IPS DF 4.7 (cell line): ENCODE measurements at regions not wholly inside any gene's neighbourhood (a gene's known extent, or its start where the extent isn't known, plus 50 kb on each side); places are given as distances from the start of the nearest gene placed in this dataset.

ENCODE experiments used
- DNase-seq: peaks from one replicate; pipeline ENCODE4 v3.0.0-alpha.2; 2013; ENCODE audit warnings: low spot score; ENCODE audit errors: extremely low read depth

DNA sequence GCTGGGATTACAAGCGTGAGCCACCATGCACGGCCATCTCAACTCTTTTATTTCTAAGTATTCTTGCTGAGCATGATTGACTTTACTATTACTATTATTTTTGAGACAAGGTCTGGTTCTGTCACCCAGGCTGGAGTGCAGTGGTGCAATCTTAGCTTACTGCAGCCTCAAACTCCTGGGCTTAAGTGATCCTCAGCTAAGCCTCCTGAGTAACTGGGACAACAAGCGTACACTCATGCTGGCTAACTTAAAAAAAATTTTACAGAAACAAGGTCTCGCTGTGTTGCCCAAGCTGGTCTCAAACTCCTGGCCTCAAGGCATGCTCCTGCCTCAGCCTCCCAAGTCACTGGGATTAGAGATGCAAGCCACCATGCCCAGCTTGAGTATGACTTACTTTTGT, 443.7 kb downstream of the ARHGEF28 start:
- DNase-seq: no peak

DNA sequence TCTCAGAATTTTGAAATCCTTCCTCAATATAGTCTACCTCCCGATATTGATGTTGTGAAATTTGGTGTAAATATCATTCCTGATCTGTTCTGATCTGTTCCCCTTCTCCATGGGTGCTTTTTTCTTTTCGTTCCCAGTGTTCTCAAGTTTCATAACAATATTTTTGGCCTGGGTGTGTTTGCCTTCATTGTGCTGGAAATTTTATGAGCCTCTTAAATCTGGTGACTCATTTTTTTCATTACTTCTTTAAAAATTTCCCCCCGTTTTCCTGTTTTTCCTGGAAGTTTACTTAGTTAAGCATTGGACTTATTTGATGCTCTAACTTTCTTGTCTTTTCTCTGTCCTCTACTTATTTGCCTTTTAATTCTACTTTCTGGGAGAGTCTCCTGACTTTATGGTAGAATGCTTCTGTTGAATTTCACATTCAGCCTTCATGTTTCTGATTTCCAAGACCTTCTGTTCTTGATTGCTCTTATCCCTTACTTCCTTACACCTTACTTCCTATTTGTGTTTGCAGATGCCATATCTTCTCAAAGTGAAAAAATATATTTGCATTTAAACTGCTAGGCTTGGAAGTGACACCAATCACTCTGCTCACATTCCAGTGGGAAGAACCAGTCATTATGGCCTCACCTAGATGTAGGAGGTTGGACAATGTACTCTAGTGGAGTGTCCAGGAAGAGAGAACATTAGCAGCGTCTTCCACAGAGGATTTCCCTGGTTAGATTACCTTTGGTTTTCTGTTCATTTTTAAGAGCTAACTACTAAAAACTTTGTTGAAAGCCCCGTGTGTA, 441.9 kb downstream of the ARHGEF28 start:
- DNase-seq: no peak

DNA sequence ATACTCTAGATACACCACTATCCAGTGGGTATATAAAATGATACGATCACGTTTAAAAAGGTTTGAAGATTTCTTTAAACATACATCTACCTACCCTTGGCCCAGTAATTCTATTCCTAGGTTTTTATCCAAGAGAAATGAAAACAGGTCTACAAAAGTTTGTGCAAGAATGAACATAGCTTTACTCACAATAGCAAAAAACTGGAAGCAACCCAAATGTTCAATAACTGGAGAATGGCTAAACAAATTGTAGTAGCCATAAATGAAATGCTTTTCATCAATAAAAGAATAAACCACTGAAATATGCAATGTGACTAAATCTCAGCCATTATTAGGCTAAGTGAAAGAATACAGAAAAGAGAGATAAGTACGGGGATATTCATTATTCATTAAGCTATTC, 438.9 kb downstream of the ARHGEF28 start:
- DNase-seq: no peak

DNA sequence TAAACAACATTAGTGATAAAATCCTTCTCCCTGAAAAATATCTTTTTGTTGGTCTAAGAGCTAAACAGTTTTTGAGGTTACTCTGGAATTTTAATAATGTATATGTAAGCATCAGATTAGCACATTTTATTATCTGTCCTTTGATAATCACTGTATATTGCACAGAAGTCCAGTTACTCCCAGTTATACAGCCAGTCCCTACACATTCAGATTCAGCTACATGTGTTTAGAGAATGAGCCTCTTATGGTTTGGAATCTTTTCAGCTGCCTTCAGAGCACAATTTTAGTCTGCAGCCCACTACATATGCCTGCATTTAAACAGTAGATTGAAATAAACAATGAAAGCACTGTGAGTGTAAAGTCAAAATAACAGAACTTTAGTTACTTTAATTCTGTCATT, 438.2 kb downstream of the ARHGEF28 start:
- DNase-seq: no peak

DNA sequence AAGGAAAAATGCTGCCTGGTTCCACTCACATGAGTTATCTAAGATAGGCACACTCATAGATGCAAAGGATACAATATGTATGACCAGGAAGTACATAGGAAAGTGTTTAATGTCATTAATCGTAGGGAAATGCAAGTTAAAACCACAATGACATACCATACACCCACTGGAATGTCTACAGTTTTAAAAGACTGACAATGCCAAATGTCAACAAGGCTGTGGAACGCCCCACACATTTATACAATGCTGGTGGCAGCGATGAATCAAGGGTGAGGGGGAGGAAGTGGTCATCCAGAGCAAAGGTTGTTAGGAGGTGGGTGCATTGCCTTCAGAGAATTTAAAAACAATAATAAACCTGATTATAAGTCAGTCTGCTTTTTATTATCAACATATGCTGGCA, 437.8 kb downstream of the ARHGEF28 start:
- no peak for DNase-seq

DNA sequence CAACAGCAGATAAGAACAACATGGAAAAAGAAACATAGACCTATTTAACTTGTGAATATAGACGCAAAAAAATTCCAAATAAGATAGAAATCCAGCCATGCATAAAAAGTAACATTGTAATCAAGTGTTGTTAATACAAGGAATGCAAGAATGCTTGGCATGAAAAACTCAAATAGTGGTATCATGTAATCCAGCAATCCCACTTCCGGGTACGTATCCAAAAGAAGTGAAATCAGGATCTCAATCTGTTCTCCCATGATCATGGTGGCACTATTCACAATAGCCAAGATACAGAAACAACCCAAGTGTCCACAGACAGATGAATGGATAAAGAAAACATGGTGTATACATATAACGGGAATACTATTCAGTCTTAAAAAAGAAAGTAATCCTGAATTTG, 437.4 kb downstream of the ARHGEF28 start:
- no peak for DNase-seq

DNA sequence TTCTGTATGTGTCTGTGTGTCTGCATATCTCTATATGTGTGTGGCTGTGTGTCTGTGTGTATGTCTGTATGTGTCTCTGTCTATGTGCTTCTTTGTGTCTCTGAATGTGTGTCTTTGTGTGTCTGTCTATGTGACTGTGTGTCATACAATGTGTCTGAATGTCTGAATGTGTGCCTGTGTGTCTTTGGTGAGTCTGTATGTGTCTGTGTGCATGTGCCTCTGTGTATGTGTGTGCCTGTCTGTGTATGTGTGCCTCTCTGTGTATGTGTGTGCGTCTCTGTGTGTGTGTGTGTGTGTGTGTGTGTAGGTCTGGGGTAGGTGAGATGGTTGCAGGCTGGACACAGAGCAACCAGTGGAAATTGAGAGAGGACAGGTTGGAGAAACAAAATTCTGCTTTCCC, 435.3 kb downstream of the ARHGEF28 start:
- no peak for DNase-seq

DNA sequence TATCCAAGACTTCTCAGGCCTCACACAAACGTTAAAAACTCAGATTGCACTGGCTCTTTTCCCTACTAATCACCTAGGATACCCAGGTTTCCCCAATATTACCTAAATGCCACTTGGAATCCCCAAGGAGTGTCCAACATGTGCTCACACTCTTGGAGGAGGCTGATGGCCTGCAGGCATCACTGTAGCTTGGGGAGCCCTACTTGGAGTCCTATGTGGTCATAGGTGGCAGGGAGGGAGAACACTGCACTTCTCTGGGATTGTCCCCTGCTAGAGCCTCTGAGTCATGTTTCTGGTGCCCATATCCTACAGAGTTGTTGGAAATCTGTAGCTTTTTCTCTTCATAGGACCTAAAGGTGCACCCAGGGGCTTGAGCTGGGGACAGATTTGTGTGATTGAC, 433.7 kb downstream of the ARHGEF28 start:
- DNase-seq: no peak

DNA sequence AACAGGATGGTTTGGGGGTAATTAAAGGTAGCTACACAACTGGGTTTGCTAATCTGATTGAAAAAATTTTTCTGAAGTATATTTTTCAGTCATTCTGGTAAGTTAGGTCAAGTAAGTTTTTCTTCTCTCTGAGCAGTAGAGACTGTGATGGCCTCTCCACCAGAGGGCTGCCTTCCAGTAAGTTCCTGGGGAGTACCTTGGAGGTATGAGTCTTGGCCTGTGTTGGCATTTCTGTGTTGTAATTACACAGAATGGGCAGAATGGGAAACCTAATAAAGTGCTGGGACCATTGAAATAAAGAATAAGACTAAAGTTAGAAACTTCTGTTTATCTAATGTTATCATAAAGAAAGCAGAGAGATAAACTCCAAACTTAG, 430.8 kb downstream of the ARHGEF28 start:
- DNase-seq: no peak

DNA sequence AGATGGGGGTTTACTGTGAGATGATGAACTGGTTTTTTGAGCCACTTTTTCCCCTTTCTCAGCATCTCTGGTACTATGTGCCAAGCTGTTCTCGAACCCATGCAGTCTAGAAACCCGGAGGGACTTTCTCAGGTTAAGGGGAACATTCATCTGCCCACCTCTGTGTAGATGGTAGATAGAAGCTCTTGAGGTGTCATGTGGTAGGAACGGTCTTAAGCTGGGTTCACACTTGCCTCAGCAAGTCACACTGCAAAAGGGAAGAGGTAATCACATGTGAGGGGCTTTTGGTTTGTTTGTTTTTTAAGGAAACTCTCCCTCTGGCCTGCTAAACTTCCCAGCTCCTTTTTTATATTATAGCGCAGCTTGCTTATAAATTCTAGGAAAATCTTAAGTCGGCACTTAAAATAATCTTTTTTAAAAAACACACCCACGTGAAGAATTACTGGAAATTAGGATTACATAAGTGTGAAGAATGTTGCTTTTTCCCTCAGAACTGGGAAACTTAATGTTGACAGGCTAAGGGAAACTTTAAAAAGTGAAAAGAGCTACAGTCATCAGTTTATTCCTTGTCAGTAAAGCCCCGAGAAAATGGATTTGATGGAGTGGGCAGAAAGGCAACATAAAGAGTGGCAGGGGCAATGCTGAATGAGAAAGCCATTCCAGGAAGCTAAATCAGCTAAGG, 430.3 kb downstream of the ARHGEF28 start:
- DNase-seq: no peak

DNA sequence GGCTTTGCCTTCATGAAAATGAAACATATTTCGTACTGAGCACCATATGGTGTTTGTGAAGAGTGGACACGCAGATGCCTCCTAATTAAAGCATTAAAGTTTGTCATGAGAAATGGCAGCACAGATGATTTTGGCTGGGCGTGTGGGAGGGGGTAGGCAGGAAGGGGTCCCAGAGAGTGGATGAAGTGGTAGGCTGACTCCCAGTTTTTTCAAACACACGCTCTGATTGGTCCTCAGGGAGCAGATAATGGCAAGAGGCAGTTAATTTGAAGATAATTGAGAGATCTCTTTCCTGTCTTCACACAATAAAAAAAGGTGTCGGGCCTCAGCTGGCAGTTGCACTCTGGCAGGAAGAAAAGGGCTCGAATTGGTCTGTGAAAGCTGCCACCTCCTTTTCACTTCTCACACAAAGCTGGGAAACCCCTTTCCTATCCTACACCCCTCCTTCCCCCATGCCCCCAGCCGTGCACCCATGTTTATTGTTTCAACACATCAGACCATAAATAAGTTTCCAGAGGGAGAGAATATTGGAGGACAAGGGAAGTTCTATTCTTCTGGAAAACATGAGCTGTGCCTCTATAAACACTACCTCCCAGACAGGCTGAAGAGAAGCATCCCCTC, 429.6 kb downstream of the ARHGEF28 start:
- no peak for DNase-seq

DNA sequence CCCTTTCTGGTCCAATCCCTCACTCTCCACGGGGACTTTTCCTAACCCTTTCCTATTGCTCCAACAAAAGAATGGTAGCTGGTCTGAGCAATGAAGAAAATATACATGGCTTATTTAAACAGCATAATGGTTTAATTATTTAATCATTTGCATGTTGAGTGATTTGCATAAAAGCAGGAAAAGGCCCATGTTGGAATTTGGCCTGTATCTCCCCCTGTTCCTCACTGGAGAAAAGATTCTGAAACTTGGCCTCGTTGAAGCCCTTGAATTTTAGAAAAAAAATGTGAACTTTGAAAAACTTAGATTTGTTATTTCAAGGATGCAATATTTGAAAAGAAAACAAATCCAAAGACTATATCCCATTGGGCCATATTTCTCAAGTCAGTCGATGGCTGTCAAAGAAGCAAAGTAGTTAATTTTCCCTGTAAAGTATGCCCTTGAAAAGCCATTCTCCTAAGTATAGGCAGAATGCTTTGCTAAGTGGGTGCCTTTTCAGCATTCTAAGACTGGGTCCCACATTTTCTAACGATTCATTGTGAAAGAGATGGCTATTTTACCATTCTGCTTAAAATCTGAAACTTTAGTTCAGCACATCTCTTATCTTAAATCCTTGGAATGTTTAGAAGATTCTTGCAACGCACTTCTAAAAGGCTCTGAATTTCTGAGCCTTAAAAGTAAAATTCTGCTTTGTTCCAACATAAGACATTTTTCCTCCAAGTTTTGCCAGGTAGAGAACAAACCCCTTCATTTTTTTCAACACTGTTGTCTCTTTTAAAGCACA, 428.8 kb downstream of the ARHGEF28 start:
- no peak for DNase-seq

DNA sequence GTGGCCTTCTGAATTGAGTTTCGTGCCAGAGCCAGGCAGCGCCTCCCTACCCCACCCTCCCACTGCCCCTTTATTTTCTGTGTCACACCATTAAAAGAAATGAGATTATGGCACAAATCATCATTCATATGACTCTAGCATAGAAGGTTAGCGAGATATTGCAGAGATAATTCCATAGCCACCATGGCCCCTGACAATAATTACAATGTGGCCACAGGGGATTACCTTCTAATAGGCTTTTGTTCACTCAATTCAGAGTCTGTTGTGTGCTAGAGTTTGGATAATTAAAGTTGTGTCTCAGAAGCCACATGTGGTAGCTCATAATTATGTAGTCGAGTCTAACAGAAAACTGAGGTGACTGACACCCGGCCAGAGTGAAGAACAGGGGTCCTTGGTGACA, 428.1 kb downstream of the ARHGEF28 start:
- no peak for DNase-seq

DNA sequence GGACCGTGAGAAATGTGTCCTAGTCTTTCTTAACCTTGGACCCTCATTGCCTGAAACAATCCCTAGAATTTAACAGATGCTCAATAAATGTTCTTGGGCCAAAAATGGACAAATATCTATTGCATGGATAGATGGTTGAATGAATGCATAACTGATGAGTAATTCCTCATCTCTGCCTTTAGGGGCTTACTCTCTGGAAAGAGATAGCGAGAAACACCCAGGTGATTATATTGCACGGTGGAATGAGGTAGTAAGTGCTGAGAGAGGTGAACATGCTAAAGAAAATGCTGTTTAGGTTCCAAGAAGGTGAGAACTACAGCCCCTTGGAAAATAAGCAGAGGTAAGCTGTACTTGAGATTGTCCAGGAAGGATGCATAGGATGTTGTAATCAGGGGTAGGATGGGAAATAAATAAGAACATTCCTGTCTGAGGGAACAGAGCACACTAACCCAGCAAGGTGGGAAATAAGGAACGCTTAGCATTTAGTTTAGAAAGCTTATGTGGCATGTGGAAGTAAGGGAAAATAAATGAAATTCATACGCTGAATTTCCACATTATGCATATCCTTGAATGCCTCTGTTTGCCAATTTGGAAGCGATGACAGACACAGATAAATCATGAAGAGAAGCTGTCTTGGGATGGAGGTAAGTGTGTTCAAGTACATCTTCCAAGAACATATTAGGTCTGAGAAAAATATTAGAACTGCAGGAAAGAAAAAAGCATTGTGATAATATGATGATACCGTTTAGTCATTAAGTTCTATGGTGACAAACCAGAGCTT, 426.6 kb downstream of the ARHGEF28 start:
- DNase-seq: no peak

DNA sequence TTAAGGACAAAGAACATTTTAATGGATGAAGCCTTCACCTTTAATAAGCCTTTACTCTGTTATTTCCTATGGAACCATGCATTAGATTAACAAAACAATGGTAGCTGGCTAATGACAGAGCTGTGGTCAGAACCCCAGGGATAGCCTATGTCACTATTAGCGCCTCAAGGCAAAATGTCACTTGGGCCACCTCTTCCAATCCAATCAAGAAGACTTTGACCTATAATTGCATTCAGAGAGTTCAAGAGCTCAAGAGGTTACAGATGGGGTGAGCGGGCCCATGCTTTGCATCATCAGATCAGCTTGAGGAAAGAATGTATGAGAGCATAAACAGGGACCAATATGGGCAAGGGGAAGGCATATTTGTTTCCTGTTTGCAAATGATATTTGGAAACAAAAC, 425.1 kb downstream of the ARHGEF28 start:
- DNase-seq: no peak

DNA sequence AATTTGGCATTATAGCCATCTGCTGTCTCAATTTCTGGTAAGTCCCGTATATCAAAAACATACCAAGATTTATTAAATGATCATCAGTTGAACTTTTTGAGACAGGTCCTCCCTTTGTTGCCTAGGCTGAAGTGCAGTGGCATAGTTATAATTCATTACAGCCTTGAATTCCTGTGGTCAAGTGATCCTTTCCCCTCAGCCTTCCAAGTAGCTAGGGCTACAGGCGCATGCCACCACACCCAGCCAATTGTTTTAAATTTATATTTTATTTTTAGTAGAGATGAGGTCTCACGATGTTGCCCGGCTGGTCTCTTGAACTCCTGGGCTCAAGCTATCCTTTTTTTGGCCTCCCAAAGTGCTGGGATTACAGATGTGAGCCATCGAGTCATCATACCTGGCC, 418.9 kb downstream of the ARHGEF28 start:
- DNase-seq: no peak

DNA sequence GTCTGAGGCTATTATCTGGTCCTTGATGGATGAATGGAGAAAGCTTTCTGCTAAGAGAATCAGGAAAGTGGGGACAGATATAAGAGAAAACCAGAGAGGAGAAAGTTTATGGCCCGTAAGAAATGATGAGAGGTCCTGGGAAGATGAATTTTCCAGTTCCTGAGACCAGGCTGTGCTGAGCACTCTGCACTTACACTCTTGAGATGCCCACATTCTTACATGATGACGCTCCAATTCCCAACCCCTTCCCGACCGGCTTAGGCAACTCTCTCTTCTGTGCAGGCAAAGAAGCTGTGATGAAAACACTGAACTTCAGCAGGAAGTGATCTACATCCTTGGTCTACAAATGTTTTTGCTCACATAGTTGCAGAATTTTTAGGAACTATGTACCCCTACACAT, 417.0 kb downstream of the ARHGEF28 start:
- DNase-seq: no peak

DNA sequence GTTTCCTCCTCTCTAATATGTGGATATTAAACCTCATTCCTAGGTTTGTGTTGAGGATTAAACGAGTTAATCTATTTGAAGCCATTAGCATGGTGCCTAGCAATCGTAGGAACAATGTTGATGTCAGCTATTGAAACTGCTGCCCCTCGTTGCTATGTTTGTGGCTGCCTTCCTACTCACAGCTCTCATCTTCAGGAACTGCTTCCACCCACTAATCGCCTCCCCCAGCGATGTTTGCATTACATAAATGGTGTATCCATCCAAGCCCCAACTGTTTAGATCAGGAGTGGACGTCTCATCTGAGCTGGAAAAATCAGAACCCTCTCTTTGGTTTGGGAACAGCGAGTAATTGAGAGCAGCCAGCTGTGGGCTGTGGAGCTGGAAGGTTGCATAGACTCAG, 416.6 kb downstream of the ARHGEF28 start:
- no peak for DNase-seq

DNA sequence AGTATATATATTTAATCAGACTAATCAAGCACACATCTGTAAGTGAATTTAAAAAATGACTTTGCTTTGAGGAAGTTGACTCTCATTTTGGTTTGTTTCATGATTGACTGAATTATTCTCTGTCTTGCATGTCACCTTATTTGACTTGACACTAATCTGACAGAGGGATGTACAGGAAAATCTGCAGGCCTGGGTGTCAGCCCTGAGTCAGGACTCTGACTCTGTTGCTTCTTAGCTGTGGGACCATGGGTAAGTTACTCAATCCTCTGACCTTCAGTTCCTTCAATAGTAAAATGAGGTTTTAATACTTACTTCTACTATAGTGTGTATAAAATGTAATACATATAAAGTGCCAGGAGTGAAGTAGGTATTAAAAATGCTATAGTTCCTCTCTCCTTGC, 415.9 kb downstream of the ARHGEF28 start:
- no peak for DNase-seq

DNA sequence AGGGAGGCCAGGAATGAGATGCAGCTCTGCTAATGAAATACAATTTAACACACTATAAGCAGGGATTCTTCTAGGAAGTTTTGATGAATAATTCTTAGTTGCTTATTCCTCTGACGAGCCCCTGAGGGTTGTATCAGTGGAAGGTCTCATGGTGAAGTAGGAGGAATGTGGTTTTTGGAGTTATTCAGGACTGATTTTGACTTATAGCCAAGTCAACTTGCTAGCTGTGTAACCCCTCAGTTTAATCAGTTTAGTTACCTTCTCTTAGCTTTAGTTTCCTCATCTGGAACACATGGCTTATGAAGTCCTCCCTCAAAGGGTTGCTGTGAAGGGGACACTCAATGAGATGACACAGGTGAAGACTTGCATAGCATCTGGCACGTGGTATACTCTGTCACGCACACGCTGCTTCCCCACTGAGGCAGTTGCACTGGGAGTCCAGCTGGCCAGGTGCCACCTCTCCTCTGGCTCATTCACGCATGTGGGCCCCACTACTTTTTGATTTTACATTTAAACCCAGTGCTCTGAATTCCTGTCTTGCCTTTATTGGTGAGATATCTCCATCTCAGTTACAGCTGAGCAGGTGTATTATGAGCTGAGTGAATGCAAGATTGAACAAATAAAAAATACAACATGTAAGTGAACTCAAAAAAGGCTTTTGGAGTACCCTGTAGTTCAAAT, 415.0 kb downstream of the ARHGEF28 start:
- DNase-seq: no peak
